ENCODE measurements at regions not wholly inside any gene's neighbourhood (a gene's known extent, or its start where the extent isn't known, plus 50 kb on each side); places are given as distances from the start of the nearest gene placed in this dataset.

DNA sequence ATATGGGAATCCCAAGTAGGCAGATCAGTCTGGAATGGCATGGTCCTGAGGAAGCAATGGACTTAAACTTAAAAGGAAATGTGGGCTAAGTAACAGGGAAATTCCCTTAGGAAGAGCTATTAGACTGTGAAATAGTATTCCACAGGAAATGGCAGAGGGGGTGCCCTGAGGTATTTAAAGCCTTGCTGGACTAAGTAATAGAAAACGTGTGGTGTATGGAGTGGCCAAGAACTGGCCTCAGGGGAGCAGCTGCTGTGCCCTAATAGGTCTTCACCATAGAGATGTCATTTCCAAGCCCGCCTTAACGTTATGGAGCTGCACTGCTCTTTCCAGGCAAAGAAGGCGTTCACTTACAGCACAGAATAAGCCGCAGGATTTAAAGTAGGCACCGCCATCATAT lies 365.2 kb upstream of the ZMIZ1 start:
- WGBS, 2 donors: 75 to 77% methylated on average over 6 of the region's 6 CpGs
- H3K27me3 ChIP-seq (ENCODE audit: control insufficient read depth in 1 of 2, insufficient read depth in 2 of 2, low read length in 2 of 2): no peaks in the 10 kb centered on the region
- H3K4me3 ChIP-seq (ENCODE audit: low read depth in 1 of 2, low read length in 2 of 2): no peak overlapping the region
- H3K36me3 ChIP-seq (ENCODE audit: control insufficient read depth in 2 of 2, insufficient read depth in 2 of 2, low read length in 1 of 2): no peaks in the 10 kb centered on the region
- H3K9me3 ChIP-seq (ENCODE audit: control insufficient read depth in 2 of 2, insufficient read depth in 1 of 2, low read depth in 1 of 2, low read length in 1 of 2): no peaks in the 10 kb centered on the region
- no peak overlapping the region for H3K27ac ChIP-seq (ENCODE audit: low read depth in 2 of 2, low read length in 1 of 2)
- peaks cover 0 to 3% of the 10 kb centered on the region in 2 donors for H3K4me1 ChIP-seq (ENCODE audit: control insufficient read depth in 2 of 2, insufficient read depth in 2 of 2, low read length in 1 of 2)

DNA sequence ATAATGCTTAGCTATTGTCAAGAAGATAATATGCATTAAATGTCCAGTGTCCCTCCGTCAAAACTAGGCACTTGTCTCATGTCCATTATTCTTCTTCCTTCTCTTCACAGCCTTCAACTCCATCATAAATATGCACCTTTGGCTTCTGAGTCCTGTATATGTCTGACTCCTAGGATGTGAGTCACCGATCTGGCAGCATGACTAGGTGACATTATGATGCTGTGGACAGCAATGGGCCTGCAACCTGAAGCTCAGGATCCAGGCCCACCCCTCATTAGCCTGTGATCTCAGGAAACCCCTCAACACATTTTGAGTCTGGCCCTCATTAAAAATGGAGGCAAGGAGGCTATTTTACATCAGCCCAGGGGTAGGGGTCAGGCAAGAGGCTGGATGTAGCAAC lies 362.5 kb upstream of the ZMIZ1 start:
- Histone ChIP-seq H3K27me3 (ENCODE audit: control insufficient read depth in 1 of 2, insufficient read depth in 2 of 2, low read length in 2 of 2) (no peaks in the 10 kb centered on the region), H3K4me3 (ENCODE audit: low read depth in 1 of 2, low read length in 2 of 2) (no peak overlapping the region), H3K4me1 (ENCODE audit: control insufficient read depth in 2 of 2, insufficient read depth in 2 of 2, low read length in 1 of 2) (peaks cover 0 to 3% of the 10 kb centered on the region in 2 donors), H3K36me3 (ENCODE audit: control insufficient read depth in 2 of 2, insufficient read depth in 2 of 2, low read length in 1 of 2) (no peaks in the 10 kb centered on the region), H3K9me3 (ENCODE audit: control insufficient read depth in 2 of 2, insufficient read depth in 1 of 2, low read depth in 1 of 2, low read length in 1 of 2) (no peaks in the 10 kb centered on the region), H3K27ac (ENCODE audit: low read depth in 2 of 2, low read length in 1 of 2) (no peak overlapping the region)
- WGBS, 2 donors: 90 to 91% methylated on average over 2 of the region's 2 CpGs

DNA sequence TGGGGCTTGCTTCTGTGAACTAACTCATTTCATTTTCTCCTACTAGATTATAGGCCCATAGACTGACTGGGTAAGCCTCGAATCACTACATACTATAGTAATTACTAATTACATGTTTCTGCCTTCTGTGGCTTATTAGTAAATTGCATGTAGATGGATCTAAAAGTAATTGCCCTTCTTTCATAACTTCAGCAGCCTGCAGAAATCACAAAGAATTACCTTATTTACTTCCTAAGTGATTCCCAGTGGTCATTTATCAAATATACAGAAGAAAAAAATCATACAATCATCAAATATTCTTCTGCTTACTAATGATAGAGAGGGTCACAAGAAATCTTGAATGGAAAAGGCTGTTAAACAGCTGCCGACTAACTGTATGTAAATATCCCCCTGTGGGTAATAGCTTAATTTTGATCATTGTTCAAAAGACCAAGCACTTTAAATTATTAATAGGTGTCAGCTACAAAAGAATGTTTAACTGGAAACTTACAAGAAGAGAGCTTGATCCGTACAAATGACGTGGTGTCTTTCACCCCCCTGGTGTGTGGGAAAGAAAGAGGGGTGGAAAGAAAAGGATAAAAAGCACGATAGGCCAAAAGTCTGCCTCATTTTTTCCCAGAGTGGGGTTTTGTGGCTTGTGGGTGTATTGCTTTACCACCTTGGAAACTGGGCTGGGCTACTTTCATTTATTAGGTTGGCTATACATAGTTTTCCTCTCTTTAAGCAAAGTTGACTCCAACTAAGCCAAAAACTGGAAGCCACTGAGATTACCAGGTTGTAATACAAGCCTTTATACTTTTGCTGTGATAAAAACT lies 361.8 kb upstream of the ZMIZ1 start:
- Histone ChIP-seq H3K4me3 (ENCODE audit: low read depth in 1 of 2, low read length in 2 of 2) (no peak overlapping the region), H3K4me1 (ENCODE audit: control insufficient read depth in 2 of 2, insufficient read depth in 2 of 2, low read length in 1 of 2) (peaks cover 0 to 1% of the 10 kb centered on the region in 2 donors), H3K27ac (ENCODE audit: low read depth in 2 of 2, low read length in 1 of 2) (no peak overlapping the region), H3K27me3 (ENCODE audit: control insufficient read depth in 1 of 2, insufficient read depth in 2 of 2, low read length in 2 of 2) (no peaks in the 10 kb centered on the region), H3K36me3 (ENCODE audit: control insufficient read depth in 2 of 2, insufficient read depth in 2 of 2, low read length in 1 of 2) (no peaks in the 10 kb centered on the region), H3K9me3 (ENCODE audit: control insufficient read depth in 2 of 2, insufficient read depth in 1 of 2, low read depth in 1 of 2, low read length in 1 of 2) (no peaks in the 10 kb centered on the region)
- 62 to 71% methylated on average over 5 of the region's 5 CpGs for WGBS, 2 donors

DNA sequence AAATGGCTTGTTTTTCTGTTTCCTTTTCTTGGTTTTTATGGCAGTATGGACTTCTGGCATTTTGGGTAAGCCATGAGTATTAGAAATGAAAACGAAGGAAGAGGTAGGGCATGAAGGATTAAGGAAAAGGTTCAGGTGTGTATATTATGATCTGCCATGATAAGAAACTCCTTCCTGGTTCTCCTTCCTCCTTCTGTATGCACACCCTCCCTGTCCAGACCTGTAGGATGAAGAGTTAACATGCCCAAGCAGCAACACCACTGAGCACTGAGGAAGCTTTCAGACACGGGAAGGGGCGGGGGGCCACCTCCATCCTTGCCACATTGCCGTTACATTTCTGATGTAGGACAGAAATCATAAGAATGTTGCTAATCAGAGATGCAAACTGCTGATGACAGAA lies 361.0 kb upstream of the ZMIZ1 start:
- Histone ChIP-seq H3K9me3 (ENCODE audit: control insufficient read depth in 2 of 2, insufficient read depth in 1 of 2, low read depth in 1 of 2, low read length in 1 of 2) (no peaks in the 10 kb centered on the region), H3K27me3 (ENCODE audit: control insufficient read depth in 1 of 2, insufficient read depth in 2 of 2, low read length in 2 of 2) (no peaks in the 10 kb centered on the region), H3K4me3 (ENCODE audit: low read depth in 1 of 2, low read length in 2 of 2) (no peak overlapping the region), H3K27ac (ENCODE audit: low read depth in 2 of 2, low read length in 1 of 2) (no peak overlapping the region), H3K36me3 (ENCODE audit: control insufficient read depth in 2 of 2, insufficient read depth in 2 of 2, low read length in 1 of 2) (no peaks in the 10 kb centered on the region), H3K4me1 (ENCODE audit: control insufficient read depth in 2 of 2, insufficient read depth in 2 of 2, low read length in 1 of 2) (no peaks in the 10 kb centered on the region)
- 50 to 61% methylated on average over 4 of the region's 4 CpGs for WGBS, 2 donors

DNA sequence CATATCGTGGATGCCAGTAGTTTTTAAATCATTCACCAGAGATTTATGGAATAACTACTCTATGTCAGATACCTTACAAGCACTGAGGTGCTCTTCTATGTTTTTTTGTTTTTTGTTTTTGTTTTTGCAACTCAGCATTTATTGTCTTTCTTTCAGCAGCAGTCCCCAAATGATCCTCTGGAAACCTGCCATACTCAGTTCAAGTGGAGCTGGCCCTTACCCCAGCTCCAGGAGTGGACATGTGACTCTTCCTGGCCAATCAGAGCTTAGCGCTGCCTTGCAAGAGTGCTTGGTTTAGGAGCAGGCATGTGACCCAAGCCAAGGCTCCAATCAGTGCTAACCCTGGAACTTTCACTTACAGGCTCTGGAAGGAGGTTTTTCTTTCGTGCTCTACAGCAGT lies 356.6 kb upstream of the ZMIZ1 start:
- Histone ChIP-seq H3K27ac (ENCODE audit: low read depth in 2 of 2, low read length in 1 of 2) (no peak overlapping the region), H3K9me3 (ENCODE audit: control insufficient read depth in 2 of 2, insufficient read depth in 1 of 2, low read depth in 1 of 2, low read length in 1 of 2) (no peaks in the 10 kb centered on the region), H3K27me3 (ENCODE audit: control insufficient read depth in 1 of 2, insufficient read depth in 2 of 2, low read length in 2 of 2) (no peaks in the 10 kb centered on the region), H3K4me3 (ENCODE audit: low read depth in 1 of 2, low read length in 2 of 2) (no peak overlapping the region), H3K4me1 (ENCODE audit: control insufficient read depth in 2 of 2, insufficient read depth in 2 of 2, low read length in 1 of 2) (no peaks in the 10 kb centered on the region), H3K36me3 (ENCODE audit: control insufficient read depth in 2 of 2, insufficient read depth in 2 of 2, low read length in 1 of 2) (no peaks in the 10 kb centered on the region)
- 87 to 88% methylated on average over 3 of the region's 3 CpGs for WGBS, 2 donors

DNA sequence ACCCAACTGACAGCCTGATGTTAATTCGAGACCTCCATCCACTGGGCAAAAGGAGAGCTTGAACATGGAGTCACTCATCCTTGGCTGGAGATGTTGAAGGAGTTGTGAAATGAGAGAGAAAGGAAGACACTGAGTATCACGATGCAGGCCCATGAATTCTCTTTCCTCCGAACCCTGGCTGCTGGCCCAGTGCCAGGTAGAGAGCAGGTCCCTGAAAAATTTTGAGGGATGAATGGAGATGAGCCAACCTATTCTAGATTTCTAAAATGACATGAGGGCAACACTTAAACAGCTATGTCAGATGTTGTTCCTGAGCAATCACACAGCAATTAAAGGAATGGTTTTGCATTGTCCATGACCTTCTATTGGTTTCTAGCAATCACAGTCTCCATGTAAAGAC lies 355.1 kb upstream of the ZMIZ1 start:
- H3K27me3 ChIP-seq (ENCODE audit: control insufficient read depth in 1 of 2, insufficient read depth in 2 of 2, low read length in 2 of 2): no peaks in the 10 kb centered on the region
- no peak overlapping the region for H3K4me3 ChIP-seq (ENCODE audit: low read depth in 1 of 2, low read length in 2 of 2)
- H3K4me1 ChIP-seq (ENCODE audit: control insufficient read depth in 2 of 2, insufficient read depth in 2 of 2, low read length in 1 of 2): no peaks in the 10 kb centered on the region
- no peaks in the 10 kb centered on the region for H3K36me3 ChIP-seq (ENCODE audit: control insufficient read depth in 2 of 2, insufficient read depth in 2 of 2, low read length in 1 of 2)
- no peak overlapping the region for H3K27ac ChIP-seq (ENCODE audit: low read depth in 2 of 2, low read length in 1 of 2)
- no peaks in the 10 kb centered on the region for H3K9me3 ChIP-seq (ENCODE audit: control insufficient read depth in 2 of 2, insufficient read depth in 1 of 2, low read depth in 1 of 2, low read length in 1 of 2)
- WGBS, 2 donors: 78 to 83% methylated on average over 3 of the region's 3 CpGs

DNA sequence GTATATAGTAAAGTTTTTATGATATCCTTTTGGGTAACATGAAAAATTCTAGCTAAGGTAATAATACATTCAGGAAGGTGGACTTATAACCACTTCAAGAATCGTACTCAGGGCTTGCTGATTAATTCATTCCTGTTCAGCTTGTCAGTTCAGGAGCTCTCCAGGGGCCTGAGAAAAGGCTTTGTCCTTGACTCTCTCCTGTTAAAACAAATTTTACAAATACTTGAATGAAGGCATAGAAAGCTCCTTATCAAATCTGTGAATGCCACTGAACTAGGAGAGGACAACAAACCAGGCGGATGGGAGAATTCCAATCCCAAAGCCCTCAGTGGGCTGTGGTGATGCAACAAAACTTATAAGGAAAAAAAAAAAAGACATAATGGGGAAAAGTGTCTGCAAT lies 354.5 kb upstream of the ZMIZ1 start:
- Histone ChIP-seq H3K27me3 (ENCODE audit: control insufficient read depth in 1 of 2, insufficient read depth in 2 of 2, low read length in 2 of 2) (no peaks in the 10 kb centered on the region), H3K27ac (ENCODE audit: low read depth in 2 of 2, low read length in 1 of 2) (no peak overlapping the region), H3K4me1 (ENCODE audit: control insufficient read depth in 2 of 2, insufficient read depth in 2 of 2, low read length in 1 of 2) (no peaks in the 10 kb centered on the region), H3K4me3 (ENCODE audit: low read depth in 1 of 2, low read length in 2 of 2) (no peak overlapping the region), H3K36me3 (ENCODE audit: control insufficient read depth in 2 of 2, insufficient read depth in 2 of 2, low read length in 1 of 2) (no peaks in the 10 kb centered on the region), H3K9me3 (ENCODE audit: control insufficient read depth in 2 of 2, insufficient read depth in 1 of 2, low read depth in 1 of 2, low read length in 1 of 2) (no peaks in the 10 kb centered on the region)
- WGBS, 2 donors: 67 to 91% methylated on average over 2 of the region's 2 CpGs

DNA sequence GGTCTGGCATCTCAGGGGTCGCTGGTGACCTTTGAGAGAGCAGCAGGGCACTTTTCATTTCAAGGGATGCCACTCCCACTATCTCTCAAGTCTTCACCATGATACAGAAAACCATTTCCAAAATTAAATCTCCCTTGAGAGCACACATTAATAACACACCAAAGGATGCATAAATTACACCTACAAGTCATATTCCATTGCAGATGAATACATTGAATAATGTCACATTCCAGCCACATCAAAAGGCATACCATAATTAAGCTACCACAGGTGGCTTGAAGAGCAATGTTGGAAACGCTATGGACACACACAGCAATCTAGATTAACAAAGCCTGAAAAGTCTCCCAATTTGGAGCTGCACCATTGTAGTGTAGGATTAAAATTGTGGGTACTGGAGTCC lies 353.3 kb upstream of the ZMIZ1 start:
- H3K9me3 ChIP-seq (ENCODE audit: control insufficient read depth in 2 of 2, insufficient read depth in 1 of 2, low read depth in 1 of 2, low read length in 1 of 2): peaks cover 0 to 4% of the 10 kb centered on the region in 2 donors
- H3K36me3 ChIP-seq (ENCODE audit: control insufficient read depth in 2 of 2, insufficient read depth in 2 of 2, low read length in 1 of 2): no peaks in the 10 kb centered on the region
- WGBS, 2 donors: 46 to 49% methylated on average over 2 of the region's 2 CpGs
- H3K27ac ChIP-seq (ENCODE audit: low read depth in 2 of 2, low read length in 1 of 2): no peak overlapping the region
- no peak overlapping the region for H3K4me3 ChIP-seq (ENCODE audit: low read depth in 1 of 2, low read length in 2 of 2)
- no peaks in the 10 kb centered on the region for H3K27me3 ChIP-seq (ENCODE audit: control insufficient read depth in 1 of 2, insufficient read depth in 2 of 2, low read length in 2 of 2)
- no peaks in the 10 kb centered on the region for H3K4me1 ChIP-seq (ENCODE audit: control insufficient read depth in 2 of 2, insufficient read depth in 2 of 2, low read length in 1 of 2)

DNA sequence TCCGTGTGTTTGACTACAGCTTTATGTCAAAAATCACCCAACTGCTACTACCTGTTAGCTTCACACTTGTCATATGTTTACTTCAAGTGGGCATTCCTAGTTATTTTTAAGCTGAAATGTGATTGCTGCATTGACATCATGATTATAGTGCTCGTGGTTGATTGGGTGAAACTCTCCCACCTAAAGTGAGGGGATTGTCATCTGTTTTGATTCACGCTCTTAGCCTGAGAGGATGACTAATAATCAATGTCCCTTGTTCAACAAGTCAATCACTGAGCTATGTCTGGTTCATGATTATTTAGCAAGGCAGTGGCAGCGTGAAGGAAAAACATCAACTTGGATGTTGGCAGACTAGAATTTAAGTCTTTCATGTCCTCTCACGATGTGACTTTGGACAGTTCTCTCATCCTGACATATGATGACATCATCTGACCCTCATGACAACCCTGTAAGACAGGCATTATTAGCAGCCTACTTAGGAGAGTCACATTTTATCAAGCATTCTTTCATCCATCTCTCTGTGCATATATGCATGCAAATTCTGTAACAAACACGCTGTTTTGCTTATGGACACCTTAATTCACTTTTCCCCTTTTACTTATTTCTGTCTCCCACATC lies 352.6 kb upstream of the ZMIZ1 start:
- Histone ChIP-seq H3K4me1 (ENCODE audit: control insufficient read depth in 2 of 2, insufficient read depth in 2 of 2, low read length in 1 of 2) (no peaks in the 10 kb centered on the region), H3K36me3 (ENCODE audit: control insufficient read depth in 2 of 2, insufficient read depth in 2 of 2, low read length in 1 of 2) (no peaks in the 10 kb centered on the region), H3K9me3 (ENCODE audit: control insufficient read depth in 2 of 2, insufficient read depth in 1 of 2, low read depth in 1 of 2, low read length in 1 of 2) (peaks cover 0 to 4% of the 10 kb centered on the region in 2 donors), H3K27me3 (ENCODE audit: control insufficient read depth in 1 of 2, insufficient read depth in 2 of 2, low read length in 2 of 2) (no peaks in the 10 kb centered on the region), H3K27ac (ENCODE audit: low read depth in 2 of 2, low read length in 1 of 2) (no peak overlapping the region), H3K4me3 (ENCODE audit: low read depth in 1 of 2, low read length in 2 of 2) (no peak overlapping the region)
- 84 to 88% methylated on average over 6 of the region's 6 CpGs for WGBS, 2 donors

DNA sequence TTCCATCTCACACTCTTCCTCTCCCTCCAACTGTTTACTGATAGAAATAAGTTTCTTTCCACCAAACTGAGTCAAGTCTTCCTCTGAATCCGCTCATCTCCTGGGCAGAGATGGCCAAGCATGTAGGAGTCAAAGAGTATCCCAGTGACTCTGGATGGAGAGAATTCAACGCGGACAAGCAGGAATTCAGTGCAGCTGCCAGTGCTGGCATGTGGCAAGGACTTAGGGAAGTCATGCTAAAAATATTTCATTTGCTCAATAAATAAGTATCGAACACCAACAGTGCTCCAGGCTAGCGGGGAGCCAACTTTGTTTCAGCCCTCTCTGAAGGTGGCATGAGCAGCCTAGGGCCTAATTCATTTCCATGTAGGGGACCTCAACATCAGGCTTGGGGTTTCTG lies 351.6 kb upstream of the ZMIZ1 start:
- Histone ChIP-seq H3K4me3 (ENCODE audit: low read depth in 1 of 2, low read length in 2 of 2) (no peak overlapping the region), H3K9me3 (ENCODE audit: control insufficient read depth in 2 of 2, insufficient read depth in 1 of 2, low read depth in 1 of 2, low read length in 1 of 2) (peaks cover 0 to 4% of the 10 kb centered on the region in 2 donors), H3K4me1 (ENCODE audit: control insufficient read depth in 2 of 2, insufficient read depth in 2 of 2, low read length in 1 of 2) (no peaks in the 10 kb centered on the region), H3K36me3 (ENCODE audit: control insufficient read depth in 2 of 2, insufficient read depth in 2 of 2, low read length in 1 of 2) (no peaks in the 10 kb centered on the region), H3K27me3 (ENCODE audit: control insufficient read depth in 1 of 2, insufficient read depth in 2 of 2, low read length in 2 of 2) (no peaks in the 10 kb centered on the region), H3K27ac (ENCODE audit: low read depth in 2 of 2, low read length in 1 of 2) (no peak overlapping the region)
- 51 to 53% methylated on average over 5 of the region's 5 CpGs for WGBS, 2 donors

Data from esophagus (tissue), 2 donors.